IMR-90 (cell line): ENCODE measurements at regions not wholly inside any gene's neighbourhood (a gene's known extent, or its start where the extent isn't known, plus 50 kb on each side); places are given as distances from the start of the nearest gene placed in this dataset.

Experiments
- ATAC-seq: fragments of 200-7000 bp; cut with Tn5 transposase; 2 replicates; pipeline ENCODE4 v1.9.1; 2020; ENCODE audit warnings: low read depth, mild to moderate bottlenecking, moderate library complexity
- BruUV-seq: library from RNA; stranded (reverse); fragments of 400-500 nt; replicated peaks from 2 replicates; lab custom pipeline; 2021; lab: Mats Ljungman, UMichigan
- CTCF ChIA-PET: fragments of 300-600 bp; formaldehyde crosslinking; extraction: SDS; loops from one replicate; lab custom pipeline; 2021; ENCODE audit warnings: antibody characterized with exemption; lab: Yijun Ruan, JAX
- POLR2A ChIA-PET: fragments of 300-600 bp; sonication (Branson Sonifier 250); formaldehyde crosslinking; loops from one replicate; lab custom pipeline; 2022; ENCODE audit warnings: antibody characterized with exemption; ENCODE audit not compliant: unreplicated experiment; lab: Charles Lee
- DNase-seq: peaks from one replicate; pipeline ENCODE4 v3.0.0; 2013
- H2AFZ ChIP-seq: replicated peaks from 2 replicates; pipeline ENCODE3; 2013; ENCODE audit warnings: low read length, mild to moderate bottlenecking; ENCODE audit not compliant: poor library complexity
- H2AK5ac ChIP-seq: 2 replicates; pipeline ENCODE4 v1.6.1; 2013; ENCODE audit warnings: low read depth, low read length, inconsistent platforms
- H2AK9ac ChIP-seq: replicated peaks from 2 replicates; pipeline ENCODE3; 2013; ENCODE audit warnings: mild to moderate bottlenecking, low read depth, low read length, moderate library complexity; ENCODE audit not compliant: poor library complexity
- H2BK120ac ChIP-seq: 2 replicates; pipeline ENCODE4 v1.6.1; 2013; ENCODE audit warnings: low read depth, low read length, inconsistent platforms
- H2BK15ac ChIP-seq: 3 replicates; pipeline ENCODE4 v1.6.1; 2013; ENCODE audit warnings: low read depth, low read length, inconsistent platforms
- H2BK20ac ChIP-seq: 2 replicates; pipeline ENCODE4 v1.6.1; 2013; ENCODE audit warnings: low read depth, mild to moderate bottlenecking, inconsistent platforms, low read length, moderate library complexity
- H2BK5ac ChIP-seq: 2 replicates; pipeline ENCODE4 v1.6.1; 2013; ENCODE audit warnings: mild to moderate bottlenecking, low read depth, low read length, inconsistent platforms; ENCODE audit not compliant: poor library complexity, severe bottlenecking
- H3K14ac ChIP-seq: replicated peaks from 2 replicates; pipeline ENCODE4 v1.6.1; 2013; ENCODE audit warnings: low read depth, low read length, inconsistent platforms
- H3K18ac ChIP-seq: 2 replicates; pipeline ENCODE4 v1.6.1; 2013; ENCODE audit warnings: low read depth, low read length, control low read depth
- H3K23ac ChIP-seq: 2 replicates; pipeline ENCODE4 v1.6.1; 2013; ENCODE audit warnings: low read depth, low read length, inconsistent platforms
- H3K27ac ChIP-seq: 2 replicates; pipeline ENCODE4 v1.5.1; 2013; ENCODE audit warnings: mild to moderate bottlenecking, control low read depth, low read length; ENCODE audit not compliant: insufficient read depth
- H3K27me3 ChIP-seq: 2 replicates; pipeline ENCODE4 v1.6.1; 2013; ENCODE audit warnings: low read length; ENCODE audit not compliant: control insufficient read depth, insufficient read depth
- H3K36me3 ChIP-seq: 2 replicates; pipeline ENCODE4 v1.6.1; 2013; ENCODE audit warnings: low read length, mixed read lengths; ENCODE audit not compliant: control insufficient read depth, insufficient read depth
- H3K4ac ChIP-seq: 2 replicates; pipeline ENCODE4 v1.6.1; 2013; ENCODE audit warnings: low read depth, low read length, inconsistent platforms
- H3K4me1 ChIP-seq: 2 replicates; pipeline ENCODE4 v1.6.1; 2013; ENCODE audit warnings: low read length, mixed read lengths; ENCODE audit not compliant: control insufficient read depth, insufficient read depth
- H3K4me2 ChIP-seq: 2 replicates; pipeline ENCODE4 v1.6.1; 2013; ENCODE audit warnings: low read depth, mild to moderate bottlenecking, control low read depth, low read length, moderate library complexity
- H3K4me3 ChIP-seq: 2 replicates; pipeline ENCODE4 v1.5.1; 2013; ENCODE audit warnings: low read depth, mild to moderate bottlenecking, control low read depth, low read length, moderate library complexity; ENCODE audit not compliant: insufficient read depth
- H3K56ac ChIP-seq: 2 replicates; pipeline ENCODE4 v1.6.1; 2013; ENCODE audit warnings: low read length, inconsistent platforms; ENCODE audit not compliant: insufficient read depth; ENCODE audit errors: extremely low read depth
- H3K79me1 ChIP-seq, 2 experiments: 2 replicates each; pipeline ENCODE4 v1.6.1; 2013; ENCODE audit warnings: low read length in 2 of 2, inconsistent platforms in 1 of 2, low read depth in 1 of 2
- H3K9ac ChIP-seq: 2 replicates; pipeline ENCODE4 v1.6.1; 2013; ENCODE audit warnings: low read depth, low read length, control low read depth
- H3K9me1 ChIP-seq: 2 replicates; pipeline ENCODE4 v1.6.1; 2013; ENCODE audit warnings: low read length, inconsistent platforms; ENCODE audit not compliant: insufficient read depth
- H3K9me3 ChIP-seq: 2 replicates; pipeline ENCODE4 v1.6.1; 2013; ENCODE audit warnings: low read length; ENCODE audit not compliant: control insufficient read depth, insufficient read depth
- H4K20me1 ChIP-seq: 2 replicates; pipeline ENCODE4 v1.6.1; 2013; ENCODE audit warnings: low read length, inconsistent platforms; ENCODE audit not compliant: insufficient read depth
- H4K5ac ChIP-seq: 2 replicates; pipeline ENCODE4 v1.6.1; 2013; ENCODE audit warnings: mild to moderate bottlenecking, low read depth, low read length, control low read depth
- H4K8ac ChIP-seq, 2 experiments: 2 replicates each; pipeline ENCODE4 v1.6.1; 2013; ENCODE audit warnings: low read depth in 2 of 2, low read length in 2 of 2, control low read depth in 1 of 2, inconsistent platforms in 1 of 2
- H4K91ac ChIP-seq: 2 replicates; pipeline ENCODE4 v1.6.1; 2013; ENCODE audit warnings: low read depth, low read length, inconsistent platforms; ENCODE audit not compliant: insufficient read depth
- CEBPB ChIP-seq: IDR thresholded peaks from 2 replicates; pipeline ENCODE4 v1.6.1; 2012; ENCODE audit warnings: low read depth, low read length, improper control_type of control experiment
- ELK1 ChIP-seq: fragments of 150-350 bp; IDR thresholded peaks from 2 replicates; pipeline ENCODE4 v1.6.1; 2016; ENCODE audit warnings: low read depth, mild to moderate bottlenecking, low read length, moderate library complexity, borderline replicate concordance
- MAFK ChIP-seq: IDR thresholded peaks from 2 replicates; pipeline ENCODE4 v1.6.1; 2012; ENCODE audit warnings: low read depth, low read length, improper control_type of control experiment
- MAZ ChIP-seq: IDR thresholded peaks from 2 replicates; pipeline ENCODE4 v1.6.1; 2012; ENCODE audit warnings: low read depth, mild to moderate bottlenecking, low read length, improper control_type of control experiment, moderate library complexity, borderline replicate concordance
- MXI1 ChIP-seq: IDR thresholded peaks from 2 replicates; pipeline ENCODE4 v1.6.1; 2012; ENCODE audit warnings: low read depth, mild to moderate bottlenecking, low read length, moderate library complexity, borderline replicate concordance
- NFE2L2 ChIP-seq: fragments of 150-350 bp; IDR thresholded peaks from 2 replicates; pipeline ENCODE4 v1.6.1; 2016; ENCODE audit warnings: low read depth, mild to moderate bottlenecking, low read length
- POLR2A ChIP-seq: IDR thresholded peaks from 2 replicates; pipeline ENCODE4 v1.6.1; 2012; ENCODE audit warnings: mild to moderate bottlenecking, low read depth, low read length
- RAD21 ChIP-seq: IDR thresholded peaks from 2 replicates; pipeline ENCODE4 v1.6.1; 2012; ENCODE audit warnings: low read length, improper control_type of control experiment
- RFX5 ChIP-seq: IDR thresholded peaks from 2 replicates; pipeline ENCODE4 v1.8.0; 2012; ENCODE audit warnings: low read depth, mild to moderate bottlenecking, low read length, moderate library complexity
- SMC3 ChIP-seq: fragments of 150-350 bp; IDR thresholded peaks from 2 replicates; pipeline ENCODE4 v1.6.1; 2016; ENCODE audit warnings: low read depth, mild to moderate bottlenecking, antibody characterized with exemption, low read length, moderate library complexity
- USF2 ChIP-seq: fragments of 150-350 bp; IDR thresholded peaks from 2 replicates; pipeline ENCODE4 v1.6.1; 2017; ENCODE audit warnings: mild to moderate bottlenecking, antibody characterized with exemption, low read length, low read depth
- WGBS, 2 experiments: methylation state at CpG; one replicate each; pipeline versions ENCODE4 v1.1.5 to v1.1.7; 2013; ENCODE audit warnings: missing lambda C conversion rate in 2 of 2; ENCODE audit not compliant: insufficient read length in 1 of 2; ENCODE audit errors: extremely low coverage in 2 of 2; 5-methylcytosine and 5-hydroxymethylcytosine counted together
- dilution Hi-C: fragments of 300-500 bp; cut with HindIII; formaldehyde crosslinking; loops from one replicate; pipeline ENCODE4 v1.14.3; 2018; ENCODE audit warnings: low sequenced_read_pairs; ENCODE audit not compliant: unreplicated experiment
- in situ Hi-C: fragments of 300-500 bp; cut with MboI; formaldehyde crosslinking; loops from 3 replicates; pipeline ENCODE4 v1.14.3; 2019; ENCODE audit warnings: low sequenced_read_pairs, inconsistent platforms, mixed read lengths
- intact Hi-C: fragments of 100-400 bp; cut with micrococcal nuclease; formaldehyde crosslinking; loops from 2 replicates; pipeline ENCODE4 v1.10.0; 2022

- H2AK5ac ChIP-seq = no peak overlapping the region
- TF ChIP-seq MXI1 = no peak
- no peak for TF ChIP-seq ELK1
- no peak for TF ChIP-seq MAZ
- no peak for TF ChIP-seq NFE2L2
- TF ChIP-seq MAFK = no peak
- no peak for TF ChIP-seq POLR2A
- no peak for TF ChIP-seq SMC3
- TF ChIP-seq USF2 = no peak
- no peak for TF ChIP-seq RFX5
- TF ChIP-seq RAD21 = no peak
- no peak for TF ChIP-seq CEBPB
- H3K79me1 ChIP-seq = no peaks in the 10 kb centered on the region
- no peak overlapping the region for H2AFZ ChIP-seq
- H2AK9ac ChIP-seq = no peak overlapping the region
- ChIA-PET POLR2A (no interaction called here), CTCF (no interaction called here)
- no peak overlapping the region for H2BK5ac ChIP-seq
- no peaks in the 10 kb centered on the region for H3K9me1 ChIP-seq
- intact Hi-C loops = no loop called here
- no peaks in the 10 kb centered on the region for H3K36me3 ChIP-seq
- no peak for DNase-seq
- H3K14ac ChIP-seq = no peak overlapping the region
- dilution Hi-C loops = no loop called here
- no peak overlapping the region for H3K4me2 ChIP-seq
- H3K4me3 ChIP-seq = no peak overlapping the region
- no peak overlapping the region for H4K8ac ChIP-seq
- H3K18ac ChIP-seq = no peak overlapping the region
- H4K20me1 ChIP-seq = no peaks in the 10 kb centered on the region
- no peak overlapping the region for H3K56ac ChIP-seq
- H3K9ac ChIP-seq = no peak overlapping the region
- H3K23ac ChIP-seq = no peak overlapping the region
- H3K9me3 ChIP-seq = peaks cover 3% of the 10 kb centered on the region; the same call in 1 of the 2 replicates
- H3K27me3 ChIP-seq = no peaks in the 10 kb centered on the region
- no CpG with 5 or more reads among the region's 1 CpG for WGBS, 2 experiments
- H2BK20ac ChIP-seq = no peak overlapping the region
- H4K91ac ChIP-seq = no peak overlapping the region
- no peak overlapping the region for H2BK15ac ChIP-seq
- no peak overlapping the region for H3K27ac ChIP-seq
- ATAC-seq = no peak
- no peak overlapping the region for H2BK120ac ChIP-seq
- BruUV-seq = no TSS peak
- H3K4ac ChIP-seq = no peak overlapping the region
- H4K5ac ChIP-seq = no peak overlapping the region
- in situ Hi-C loops = no loop called here
- H3K4me1 ChIP-seq = no peaks in the 10 kb centered on the region
Measured at GRCh38 chr5:114716955-114717354, 355.1 kb downstream of the KCNN2 start.
